GM19455 (cell line): ENCODE measurements at regions not wholly inside any gene's neighbourhood (a gene's known extent, or its start where the extent isn't known, plus 50 kb on each side); places are given as distances from the start of the nearest gene placed in this dataset.
"Not testable (repeated sequence)": the region's sequence is repeated elsewhere in the genome, so short reads cannot be mapped to it uniquely, and the experiment has no call there.

Source experiments
- ATAC-seq: cut with Tn5 transposase; IDR thresholded peaks from one replicate; pipeline ENCODE4 v1.9.1; 2021; ENCODE audit not compliant: unreplicated experiment

DNA sequence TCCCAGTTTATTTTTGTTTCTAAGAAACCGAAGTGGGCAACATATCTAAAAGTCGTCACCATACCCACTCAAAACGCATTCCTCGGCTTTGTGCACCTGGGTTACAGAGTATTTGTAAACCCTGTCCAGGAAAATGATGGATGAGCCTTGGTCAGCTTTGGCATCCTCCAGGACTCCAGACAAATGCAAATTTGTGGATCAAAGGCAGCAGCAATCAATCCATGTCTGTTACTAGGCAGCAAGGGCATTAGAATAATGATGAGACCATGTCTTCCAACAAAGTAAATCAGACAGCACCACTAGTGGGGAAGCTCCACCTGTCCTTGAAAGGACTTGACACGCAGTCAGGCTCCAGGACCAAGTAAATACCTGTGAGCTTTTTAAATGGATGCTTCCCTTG, 672.6 kb upstream of the GYPC start:
- ATAC-seq: no peak

DNA sequence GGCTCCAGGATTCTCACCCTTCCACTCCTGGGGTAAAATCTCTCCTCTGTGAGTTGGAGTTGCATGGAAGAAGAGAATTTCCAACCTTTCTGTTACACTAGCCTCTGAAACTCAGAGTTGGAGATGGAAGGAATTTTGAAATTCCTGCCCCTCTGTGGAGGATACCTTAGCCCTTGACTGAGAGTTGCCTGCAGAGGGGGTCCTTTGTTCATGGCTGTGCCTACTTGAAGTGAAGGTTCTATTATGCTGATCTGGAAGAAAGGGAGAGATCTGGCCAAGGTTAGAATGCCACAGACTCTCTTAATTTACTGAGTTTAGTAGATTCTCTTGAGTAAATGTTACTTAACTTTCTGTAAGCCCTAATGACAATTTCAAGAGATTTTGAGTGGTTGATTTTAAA, 626.6 kb upstream of the GYPC start:
- ATAC-seq: no peak

DNA sequence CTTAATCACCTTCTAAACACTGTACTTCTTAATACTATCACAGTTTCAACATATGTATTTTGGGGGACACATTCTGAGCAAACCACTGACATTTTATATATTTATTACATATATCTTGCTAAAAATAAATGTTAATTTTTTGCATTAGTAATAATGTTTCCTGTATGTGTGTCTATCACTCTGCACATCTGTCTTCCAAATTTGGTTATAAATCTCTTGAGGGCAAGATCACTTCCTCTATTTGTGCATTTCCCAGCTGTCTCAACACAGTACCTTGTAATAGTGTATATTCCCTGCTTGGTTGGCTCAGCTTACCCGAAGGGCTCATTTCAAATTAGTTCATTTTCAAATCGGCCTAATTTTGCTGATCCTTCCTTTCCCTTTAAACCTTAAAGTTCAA, 617.1 kb upstream of the GYPC start:
- ATAC-seq: no peak

GRCh38 chr2:126041391-126042047, 614.4 kb upstream of the GYPC start:
- no peak for ATAC-seq

DNA sequence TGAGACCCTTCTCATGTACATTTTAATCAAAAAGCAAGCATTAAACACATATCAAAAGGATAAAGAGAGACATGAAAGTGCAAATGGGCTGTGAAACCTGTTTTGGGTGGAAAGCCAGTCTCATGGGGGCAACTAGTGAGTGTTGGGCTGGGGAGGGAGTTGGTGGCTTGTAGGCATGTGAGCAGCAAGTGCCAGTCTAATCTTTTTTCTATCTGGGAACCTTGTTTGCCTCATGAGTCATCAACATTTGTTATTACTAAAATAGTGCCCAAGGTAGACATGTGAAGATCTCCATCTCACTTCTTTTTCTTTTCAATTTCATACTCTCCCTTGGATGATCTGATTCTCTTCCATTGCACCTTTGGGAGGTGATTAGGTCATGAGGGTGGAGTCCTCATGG, 613.9 kb upstream of the GYPC start:
- no peak for ATAC-seq

- ATAC-seq: no peak
Measured at GRCh38 chr2:126048719-126049118, 607.2 kb upstream of the GYPC start.

GRCh38 chr2:126049461-126049860, 606.5 kb upstream of the GYPC start:
- ATAC-seq: no peak

DNA sequence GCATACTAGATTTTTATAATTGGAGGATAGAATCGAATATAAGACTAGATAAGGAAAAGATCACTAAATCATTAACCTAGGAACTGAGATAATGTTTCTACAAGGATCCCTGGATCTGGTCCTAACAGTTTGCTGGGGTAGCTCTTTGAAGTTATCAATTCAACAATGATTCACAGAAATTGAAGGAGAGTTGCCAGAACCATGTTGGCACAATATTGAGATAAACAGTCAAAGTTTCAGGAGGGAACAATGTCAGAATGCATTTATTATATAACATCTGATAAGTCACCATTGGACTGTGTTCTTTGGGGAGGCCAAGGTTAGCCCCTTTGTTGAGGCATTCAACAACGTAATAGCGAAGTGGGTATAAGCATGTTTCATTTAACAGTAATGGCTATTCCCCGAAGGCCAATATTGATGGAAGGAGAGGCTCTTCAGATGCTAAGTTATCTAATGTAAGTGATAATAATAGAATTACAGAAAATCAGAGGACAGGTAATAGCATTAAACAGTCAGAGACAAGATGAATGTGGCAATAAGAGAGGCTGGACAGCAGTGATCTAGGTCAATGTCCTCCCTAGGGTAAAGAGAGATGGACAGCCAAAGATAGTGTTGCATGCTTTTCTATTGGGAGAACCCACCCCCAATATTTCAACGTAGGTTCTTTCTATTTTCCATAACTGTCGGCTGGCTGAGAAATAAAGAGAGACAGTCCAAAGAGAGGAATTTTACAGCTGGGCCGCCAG, 604.8 kb upstream of the GYPC start:
- no peak for ATAC-seq

GRCh38 chr2:126051737-126052240, 604.2 kb upstream of the GYPC start:
- not testable (repeated sequence) for ATAC-seq

DNA sequence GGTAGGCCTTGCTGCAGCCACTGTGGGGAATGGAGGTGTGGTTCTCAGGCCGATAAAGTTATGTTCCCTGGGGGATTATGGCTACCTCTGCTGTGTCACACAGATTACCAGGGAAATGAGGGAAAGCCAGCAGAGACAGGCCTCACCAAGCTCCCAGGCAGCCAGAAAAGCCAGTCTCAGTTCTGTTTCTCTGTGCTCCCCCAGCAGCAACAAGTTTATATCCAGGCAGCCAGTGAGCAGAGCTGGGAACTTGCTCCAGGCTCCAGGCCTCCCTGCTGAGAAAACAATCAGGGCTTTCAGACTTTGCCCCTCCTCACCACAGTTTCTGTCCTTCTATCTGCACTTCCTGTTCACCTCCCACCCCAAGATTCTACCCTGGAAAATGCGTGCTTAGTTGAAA, 596.6 kb upstream of the GYPC start:
- ATAC-seq: no peak

- ATAC-seq: no peak
Measured at GRCh38 chr2:126085011-126085795, 570.8 kb upstream of the GYPC start.

- ATAC-seq: no peak
Measured at GRCh38 chr2:126100962-126101361, 555.0 kb upstream of the GYPC start.

DNA sequence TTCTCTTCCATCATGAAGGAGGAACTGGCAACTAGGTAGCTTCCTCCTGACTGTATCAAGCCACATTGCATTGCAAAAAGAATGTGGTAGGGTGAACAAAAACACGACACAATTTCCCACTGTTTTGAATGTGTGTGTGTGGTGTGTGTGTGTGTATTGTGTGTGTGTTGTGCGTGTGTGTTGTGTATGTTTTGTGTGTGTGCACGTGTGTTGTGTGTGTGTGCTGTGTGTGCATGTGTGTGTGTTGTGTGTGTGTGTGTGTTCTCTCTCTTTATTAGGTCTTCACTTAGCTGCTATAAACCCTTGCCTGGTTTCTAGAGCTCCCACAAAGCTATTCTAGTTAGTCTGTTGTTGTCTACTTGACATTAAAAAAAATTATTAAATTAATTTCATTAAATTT, 550.0 kb upstream of the GYPC start:
- no peak for ATAC-seq

DNA sequence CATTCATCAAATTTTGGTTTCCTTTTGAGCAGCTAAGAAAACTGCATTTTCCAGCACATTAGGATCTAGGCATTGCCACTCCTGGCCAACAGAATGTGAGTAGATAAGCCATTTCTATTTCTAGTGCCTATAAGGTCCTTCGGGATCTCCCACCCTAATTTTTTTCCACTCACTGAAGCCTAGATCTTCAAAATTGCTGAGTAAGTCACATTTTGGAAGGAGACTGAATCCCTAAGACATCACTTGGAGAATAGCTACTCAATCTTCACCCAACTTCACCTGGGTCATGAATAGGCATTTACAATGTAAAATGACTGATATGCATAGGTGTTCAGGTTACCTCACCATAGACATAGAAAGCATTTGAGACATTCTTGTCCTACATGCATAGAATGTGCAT, 548.1 kb upstream of the GYPC start:
- no peak for ATAC-seq

- no peak for ATAC-seq
Measured at GRCh38 chr2:126115975-126116374, 540.0 kb upstream of the GYPC start.

- ATAC-seq: no peak
Measured at GRCh38 chr2:126117886-126118285, 538.1 kb upstream of the GYPC start.

- ATAC-seq: no peak
Measured at GRCh38 chr2:126145752-126146151, 510.2 kb upstream of the GYPC start.

DNA sequence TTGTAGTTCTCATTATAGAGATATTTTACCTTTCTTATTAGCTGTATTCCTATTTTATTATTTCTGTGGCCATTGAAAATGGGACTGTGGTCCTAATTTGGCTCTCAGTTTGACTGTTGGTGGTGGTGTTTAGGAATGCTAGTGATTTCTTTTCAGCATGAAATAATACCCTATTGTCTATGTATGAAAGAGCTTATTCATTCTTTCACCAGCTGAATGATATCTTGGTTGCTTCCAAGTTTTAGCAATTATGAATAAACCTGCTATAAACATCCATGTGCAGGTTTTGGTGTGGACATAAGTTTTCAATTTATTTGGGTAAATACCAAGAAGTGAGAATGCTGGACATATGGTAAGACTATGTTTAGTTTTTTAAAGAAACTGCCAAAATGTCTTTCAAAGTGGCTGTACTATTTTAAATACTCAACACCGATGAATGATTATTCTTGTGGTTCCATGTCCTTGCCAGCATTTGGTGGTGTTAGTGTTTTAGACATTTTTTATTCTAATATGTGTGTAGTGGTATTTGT, 501.6 kb upstream of the GYPC start:
- no peak for ATAC-seq

- ATAC-seq: not testable (repeated sequence)
Measured at GRCh38 chr2:126160950-126161349, 495.0 kb upstream of the GYPC start.

DNA sequence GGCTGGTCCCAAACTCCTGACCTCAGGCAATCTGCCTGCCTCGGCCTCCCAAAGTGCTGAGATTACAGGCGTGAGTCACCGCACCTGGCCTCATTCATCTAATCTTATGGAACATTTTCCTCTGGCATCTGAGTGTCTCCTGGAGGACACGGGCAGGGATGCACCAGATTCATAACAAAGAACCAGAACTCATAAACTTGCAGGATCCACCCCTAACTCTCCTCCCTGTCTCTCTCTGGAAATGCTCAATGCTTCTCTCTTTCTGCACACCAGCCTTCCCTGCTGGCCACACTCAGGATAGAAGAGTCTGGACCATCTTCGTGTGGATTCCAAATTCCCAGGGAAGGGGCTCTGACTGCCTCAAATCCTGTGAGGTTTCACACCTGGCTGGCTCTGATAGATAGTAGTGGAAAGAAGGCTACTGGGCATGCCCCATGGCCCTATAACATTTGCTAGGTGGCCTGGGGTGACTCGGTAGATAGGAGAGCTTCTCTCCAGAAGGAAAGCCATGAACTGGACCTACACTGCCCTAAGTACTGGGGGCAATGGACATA, 483.2 kb upstream of the GYPC start:
- no peak for ATAC-seq

DNA sequence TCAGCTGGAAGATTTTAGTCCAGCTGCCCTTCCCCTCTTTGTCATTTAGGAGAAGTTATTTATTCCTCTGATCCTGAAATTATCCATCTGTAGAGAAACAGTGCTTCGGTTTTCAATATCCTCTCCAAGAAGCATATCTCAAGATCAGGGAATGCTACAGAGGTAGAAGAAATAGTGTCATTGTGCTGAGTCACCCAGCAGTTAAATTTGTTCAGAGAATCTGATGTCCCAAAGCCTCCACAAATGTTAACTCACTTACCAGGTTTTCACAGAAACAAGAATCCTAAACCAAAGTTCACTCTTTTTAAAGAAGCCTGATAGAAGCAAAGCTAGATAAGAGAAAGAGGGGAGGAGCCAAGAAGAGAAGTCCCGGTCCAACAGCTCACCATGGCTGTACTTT, 480.7 kb upstream of the GYPC start:
- no peak for ATAC-seq
